ENCODE measurements at regions not wholly inside any gene's neighbourhood (a gene's known extent, or its start where the extent isn't known, plus 50 kb on each side); places are given as distances from the start of the nearest gene placed in this dataset.
A peak's percentile ranks its signal among the peaks of the same experiment; 100 is the strongest.

- peak; percentile 43 to 77 (median 68) for TF ChIP-seq CTCF (IDR thresholded peaks at IDR 0.05)
- no peak for TF ChIP-seq POLR2A (IDR thresholded peaks at IDR 0.05)
- Histone ChIP-seq H3K27me3 (no peaks in the 10 kb centered on the region), H3K27ac (no peak overlapping the region), H3K4me3 (no peak overlapping the region), H3K9me3 (no peaks in the 10 kb centered on the region), H3K4me1 (no peaks in the 10 kb centered on the region), H3K36me3 (no peaks in the 10 kb centered on the region)
- intact Hi-C loops (cut with DNase I), result no loop called here
- 7 to 12% methylated on average over 3 of the region's 3 CpGs for WGBS, 2 donors
- no peak for DNase-seq
These were observed 120.1 kb downstream of the ELAPOR2 start for GRCh38 chr7:86939197-86939814.

GRCh38 chr7:86937363-86937878, 122.0 kb downstream of the ELAPOR2 start:
- H3K4me3 ChIP-seq, result no peak overlapping the region
- H3K9me3 ChIP-seq, result no peaks in the 10 kb centered on the region
- TF ChIP-seq CTCF (IDR thresholded peaks at IDR 0.05) (no peak), POLR2A (IDR thresholded peaks at IDR 0.05) (no peak)
- 73 to 87% methylated on average over 2 of the region's 2 CpGs for WGBS, 2 donors
- H3K36me3 ChIP-seq, result no peaks in the 10 kb centered on the region
- no peak overlapping the region for H3K27ac ChIP-seq
- H3K4me1 ChIP-seq, result no peaks in the 10 kb centered on the region
- no peak for DNase-seq
- no peaks in the 10 kb centered on the region for H3K27me3 ChIP-seq
- intact Hi-C loops (cut with DNase I), result no loop called here

- no peaks in the 10 kb centered on the region for H3K36me3 ChIP-seq
- TF ChIP-seq POLR2A (IDR thresholded peaks at IDR 0.05), result no peak
- no peak for TF ChIP-seq CTCF (IDR thresholded peaks at IDR 0.05)
- H3K4me1 ChIP-seq, result no peaks in the 10 kb centered on the region
- WGBS, 2 donors, result 78 to 88% methylated on average over 4 of the region's 4 CpGs
- intact Hi-C loops (cut with DNase I), result loop anchor here (5.0 kb wide), 1 partner anchor 214 kb away; no protein-coding TSS in a partner anchor
- no peak overlapping the region for H3K4me3 ChIP-seq
- H3K27ac ChIP-seq, result no peak overlapping the region
- no peaks in the 10 kb centered on the region for H3K27me3 ChIP-seq
- H3K9me3 ChIP-seq, result no peaks in the 10 kb centered on the region
- no peak for DNase-seq
These were observed 126.1 kb downstream of the ELAPOR2 start for GRCh38 chr7:86933295-86933845.

- H3K27ac ChIP-seq, result peak overlapping the region in 3 of 4 donors; percentile 1 to 61 (median 7)
- intact Hi-C loops (cut with DNase I), result loop anchor here (5.0 kb wide), 1 partner anchor 215 kb away; no protein-coding TSS in a partner anchor
These were observed 127.4 kb downstream of the ELAPOR2 start for GRCh38 chr7:86932038-86932512.

More at GRCh38 chr7:86932038-86932512, 127.4 kb downstream of the ELAPOR2 start:
- no peaks in the 10 kb centered on the region for H3K36me3 ChIP-seq
- WGBS, 2 donors, result 43 to 56% methylated on average over 3 of the region's 3 CpGs
- H3K27me3 ChIP-seq, result no peaks in the 10 kb centered on the region
- H3K4me1 ChIP-seq, result no peaks in the 10 kb centered on the region
- TF ChIP-seq CTCF (IDR thresholded peaks at IDR 0.05), result no peak
- no peak for TF ChIP-seq POLR2A (IDR thresholded peaks at IDR 0.05)
- H3K9me3 ChIP-seq, result no peaks in the 10 kb centered on the region
- DNase-seq, result no peak
- no peak overlapping the region for H3K4me3 ChIP-seq

Data from esophagus squamous epithelium (tissue), 5 donors.